ENCODE measurements at regions not wholly inside any gene's neighbourhood (a gene's known extent, or its start where the extent isn't known, plus 50 kb on each side); places are given as distances from the start of the nearest gene placed in this dataset.

GRCh38 chr6:92196325-92196724, 1223.0 kb downstream of the EPHA7 start:
- TF ChIP-seq CTCF (IDR thresholded peaks at IDR 0.05; ENCODE audit: insufficient read depth, low read length) (no peak), GABPA (IDR thresholded peaks at IDR 0.05; ENCODE audit: low read depth) (no peak)
